ENCODE measurements at regions not wholly inside any gene's neighbourhood (a gene's known extent, or its start where the extent isn't known, plus 50 kb on each side); places are given as distances from the start of the nearest gene placed in this dataset.

DNA sequence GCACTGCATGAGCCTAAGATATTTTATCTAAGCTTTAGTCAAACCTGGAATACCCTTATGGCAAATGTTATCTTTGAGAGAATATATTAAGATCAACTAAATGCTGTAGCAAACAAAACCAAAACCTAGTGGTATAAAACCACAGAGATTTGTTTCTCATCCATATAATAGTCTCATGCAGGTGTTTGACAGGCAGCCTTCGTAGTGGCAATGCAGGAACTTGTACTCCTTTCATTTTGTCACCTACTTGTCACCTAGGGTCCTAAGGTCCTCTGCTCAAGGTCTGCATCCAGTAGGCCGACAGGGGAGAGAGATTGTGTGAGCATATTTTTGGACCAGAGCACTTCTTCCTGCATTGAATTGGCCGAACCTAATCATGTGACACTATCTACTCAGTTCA is 352.6 kb downstream of the GPR37 start:
- Histone ChIP-seq H3K36me3 (ENCODE audit: control insufficient read depth, insufficient read depth, low read length, severe bottlenecking) (no peaks in the 10 kb centered on the region), H3K4me3 (ENCODE audit: low read length) (no peak overlapping the region), H3K27me3 (replicated peaks; ENCODE audit: control insufficient read depth, insufficient read depth, low read length) (no peaks in the 10 kb centered on the region), H3K9me3 (ENCODE audit: control insufficient read depth, low read length) (no peaks in the 10 kb centered on the region), H3K4me1 (ENCODE audit: control insufficient read depth, insufficient read depth, low read length) (no peaks in the 10 kb centered on the region), H3K9ac (ENCODE audit: low read length) (no peak overlapping the region)
- no peak for DNase-seq (ENCODE audit: low read depth)

DNA sequence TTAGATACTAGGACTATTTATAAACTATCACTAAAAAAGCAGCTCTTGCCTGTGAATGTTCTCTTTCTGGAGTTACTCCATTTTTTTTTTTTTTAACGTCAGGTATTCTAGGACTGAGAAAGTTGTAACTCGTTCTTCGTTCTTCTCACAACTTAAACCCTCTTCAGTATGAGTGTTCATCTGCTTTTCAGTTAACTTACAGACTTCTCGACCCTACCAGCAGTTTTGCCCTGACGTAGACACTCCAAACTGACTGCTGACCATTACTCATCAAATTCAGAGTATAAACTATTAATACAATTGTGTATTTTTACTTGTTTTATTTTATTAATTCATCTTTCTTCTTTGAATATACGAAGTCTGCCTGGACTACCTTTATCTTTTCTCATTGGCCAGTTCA is 353.1 kb downstream of the GPR37 start:
- H3K36me3 ChIP-seq (ENCODE audit: control insufficient read depth, insufficient read depth, low read length, severe bottlenecking), result no peaks in the 10 kb centered on the region
- H3K4me3 ChIP-seq (ENCODE audit: low read length), result no peak overlapping the region
- H3K9me3 ChIP-seq (ENCODE audit: control insufficient read depth, low read length), result no peaks in the 10 kb centered on the region
- H3K9ac ChIP-seq (ENCODE audit: low read length), result no peak overlapping the region
- DNase-seq (ENCODE audit: low read depth), result no peak
- no peaks in the 10 kb centered on the region for H3K27me3 ChIP-seq (replicated peaks; ENCODE audit: control insufficient read depth, insufficient read depth, low read length)
- H3K4me1 ChIP-seq (ENCODE audit: control insufficient read depth, insufficient read depth, low read length), result no peaks in the 10 kb centered on the region

DNA sequence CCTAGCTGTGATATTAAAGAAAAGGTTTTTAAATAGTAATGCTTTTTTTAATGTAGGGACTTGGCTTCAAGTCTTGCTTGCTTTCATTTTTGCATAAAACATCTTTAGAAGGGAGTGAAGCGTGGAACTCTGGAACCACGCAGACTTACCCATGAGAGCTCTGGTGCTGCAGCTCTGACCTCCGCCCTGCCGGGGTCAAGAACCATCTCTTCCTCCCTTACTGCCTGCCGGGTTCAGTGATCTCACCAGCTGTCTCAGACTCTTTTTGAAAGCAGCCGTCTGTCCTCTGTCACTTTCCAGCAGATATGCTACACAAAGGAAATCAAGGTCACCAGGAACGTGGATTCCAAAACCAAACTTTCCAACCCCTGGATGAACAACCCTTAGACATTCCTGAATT is 353.8 kb downstream of the GPR37 start:
- Histone ChIP-seq H3K36me3 (ENCODE audit: control insufficient read depth, insufficient read depth, low read length, severe bottlenecking) (no peaks in the 10 kb centered on the region), H3K27me3 (replicated peaks; ENCODE audit: control insufficient read depth, insufficient read depth, low read length) (no peaks in the 10 kb centered on the region), H3K4me3 (ENCODE audit: low read length) (no peak overlapping the region), H3K9ac (ENCODE audit: low read length) (no peak overlapping the region), H3K4me1 (ENCODE audit: control insufficient read depth, insufficient read depth, low read length) (no peaks in the 10 kb centered on the region), H3K9me3 (ENCODE audit: control insufficient read depth, low read length) (no peaks in the 10 kb centered on the region)
- no peak for DNase-seq (ENCODE audit: low read depth)

DNA sequence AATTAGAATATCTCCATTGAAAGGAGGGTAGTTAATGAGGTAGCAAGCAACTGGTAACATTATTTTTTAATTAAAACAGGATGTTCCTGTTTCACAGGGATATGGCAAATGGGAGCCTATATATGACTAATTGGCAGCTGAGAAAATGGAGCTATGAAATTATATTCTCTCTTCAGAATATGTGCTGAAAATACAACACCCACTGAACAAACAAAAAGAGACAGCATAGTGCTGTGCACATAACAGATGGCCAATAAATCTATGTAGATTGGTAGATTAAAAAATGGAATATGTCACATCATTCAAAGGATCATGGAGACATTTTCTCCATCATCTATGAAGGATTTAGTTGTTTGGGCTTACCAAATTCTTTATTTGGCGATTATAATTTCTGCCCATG is 362.0 kb downstream of the GPR37 start:
- Histone ChIP-seq H3K4me3 (ENCODE audit: low read length) (no peak overlapping the region), H3K36me3 (ENCODE audit: control insufficient read depth, insufficient read depth, low read length, severe bottlenecking) (no peaks in the 10 kb centered on the region), H3K9ac (ENCODE audit: low read length) (no peak overlapping the region), H3K4me1 (ENCODE audit: control insufficient read depth, insufficient read depth, low read length) (no peaks in the 10 kb centered on the region), H3K9me3 (ENCODE audit: control insufficient read depth, low read length) (no peaks in the 10 kb centered on the region), H3K27me3 (replicated peaks; ENCODE audit: control insufficient read depth, insufficient read depth, low read length) (no peaks in the 10 kb centered on the region)
- DNase-seq (ENCODE audit: low read depth), result no peak

DNA sequence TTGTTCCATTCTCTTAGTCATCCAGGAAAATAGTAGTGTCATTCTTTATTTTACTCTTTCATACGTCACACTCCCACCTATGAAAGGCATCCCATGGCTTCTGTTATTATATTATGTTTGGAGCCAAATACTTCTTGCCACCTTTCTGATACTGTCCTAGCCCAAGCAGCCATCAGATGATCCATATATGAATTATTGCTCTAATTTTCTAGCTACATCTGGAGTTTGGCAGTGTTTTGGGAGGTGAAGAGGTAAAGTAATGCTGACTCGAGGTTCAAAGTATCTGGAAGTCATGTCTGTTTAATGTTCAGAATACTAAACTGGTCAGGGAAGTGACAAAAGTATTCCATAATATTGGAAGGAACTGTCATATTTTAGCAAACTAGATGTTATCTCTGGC is 362.5 kb downstream of the GPR37 start:
- H3K4me1 ChIP-seq (ENCODE audit: control insufficient read depth, insufficient read depth, low read length), result no peaks in the 10 kb centered on the region
- H3K9me3 ChIP-seq (ENCODE audit: control insufficient read depth, low read length), result no peaks in the 10 kb centered on the region
- DNase-seq (ENCODE audit: low read depth), result no peak
- H3K27me3 ChIP-seq (replicated peaks; ENCODE audit: control insufficient read depth, insufficient read depth, low read length), result no peaks in the 10 kb centered on the region
- H3K4me3 ChIP-seq (ENCODE audit: low read length), result no peak overlapping the region
- no peaks in the 10 kb centered on the region for H3K36me3 ChIP-seq (ENCODE audit: control insufficient read depth, insufficient read depth, low read length, severe bottlenecking)
- H3K9ac ChIP-seq (ENCODE audit: low read length), result no peak overlapping the region

DNA sequence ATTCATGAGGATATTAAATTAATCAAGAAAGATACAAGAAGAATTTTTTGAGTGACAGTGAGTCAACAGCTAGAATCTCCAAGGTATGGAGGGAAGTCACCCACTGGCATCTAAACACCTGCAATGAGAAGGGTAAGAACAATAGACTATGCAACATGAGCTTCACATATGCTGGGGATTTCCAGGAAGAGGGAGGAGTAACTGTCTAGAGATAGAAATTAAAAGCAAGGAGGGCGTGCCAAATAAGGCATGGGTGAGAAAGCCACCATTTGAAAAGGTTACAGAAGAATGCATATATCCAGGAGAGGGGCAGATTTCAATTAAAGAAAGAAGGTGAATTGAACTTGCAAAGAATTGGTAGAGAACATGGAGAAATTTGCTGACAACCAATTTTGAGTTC is 365.7 kb downstream of the GPR37 start:
- peaks cover 3% of the 10 kb centered on the region for H3K9me3 ChIP-seq (ENCODE audit: control insufficient read depth, low read length)
- H3K36me3 ChIP-seq (ENCODE audit: control insufficient read depth, insufficient read depth, low read length, severe bottlenecking), result no peaks in the 10 kb centered on the region
- H3K4me3 ChIP-seq (ENCODE audit: low read length), result no peak overlapping the region
- no peak for DNase-seq (ENCODE audit: low read depth)
- H3K4me1 ChIP-seq (ENCODE audit: control insufficient read depth, insufficient read depth, low read length), result no peaks in the 10 kb centered on the region
- H3K27me3 ChIP-seq (replicated peaks; ENCODE audit: control insufficient read depth, insufficient read depth, low read length), result no peaks in the 10 kb centered on the region
- no peak overlapping the region for H3K9ac ChIP-seq (ENCODE audit: low read length)

DNA sequence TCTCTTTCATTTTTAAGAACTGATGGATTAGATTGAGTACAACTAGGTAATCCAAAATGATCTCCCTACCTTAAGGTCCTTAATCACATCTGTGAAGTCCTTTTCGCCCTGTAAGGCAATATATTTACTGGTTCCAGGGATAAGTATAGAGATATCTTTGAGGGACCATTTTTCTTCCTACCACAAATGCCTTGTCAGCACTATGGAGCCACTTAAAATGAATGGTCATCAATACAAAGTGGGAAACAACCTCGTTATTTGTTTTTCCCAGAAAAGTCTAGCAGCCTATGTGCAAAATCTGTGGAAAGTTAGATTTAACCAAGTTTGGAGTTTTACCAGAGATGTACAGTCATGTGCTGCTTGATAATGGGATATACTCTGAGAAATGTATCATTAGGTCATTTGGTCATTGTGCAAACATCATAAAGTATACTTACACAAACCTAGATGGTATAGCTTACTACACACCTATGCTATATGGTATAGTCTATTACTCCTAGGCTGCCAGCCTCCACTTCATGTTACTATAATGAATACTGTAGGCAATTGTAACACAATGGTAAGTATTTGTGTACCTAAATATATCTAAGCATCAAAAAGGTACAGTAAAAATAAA is 366.2 kb upstream of the TMEM229A start:
- DNase-seq (ENCODE audit: low read depth), result no peak

DNA sequence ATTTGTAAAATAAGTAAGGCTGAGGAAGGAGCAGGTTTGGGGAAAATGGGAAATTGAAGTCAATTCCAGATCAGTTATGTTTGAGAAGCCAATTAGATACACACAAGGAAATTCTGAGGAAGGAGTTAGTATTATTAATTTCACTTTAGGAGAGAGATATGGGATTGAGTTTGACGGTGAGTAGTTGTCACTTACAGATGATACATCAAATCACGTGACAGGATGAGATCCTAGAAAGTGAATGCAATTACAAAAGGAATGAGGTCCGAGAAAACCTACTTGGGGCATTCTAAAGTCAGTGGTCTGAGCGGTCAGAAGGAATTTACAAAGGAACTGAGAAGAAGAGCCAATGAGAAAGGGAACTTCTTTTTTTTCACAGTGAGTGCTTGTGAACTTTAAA is 364.3 kb upstream of the TMEM229A start:
- Histone ChIP-seq H3K4me1 (ENCODE audit: control insufficient read depth, insufficient read depth, low read length) (no peaks in the 10 kb centered on the region), H3K9ac (ENCODE audit: low read length) (no peak overlapping the region), H3K4me3 (ENCODE audit: low read length) (no peak overlapping the region), H3K27me3 (replicated peaks; ENCODE audit: control insufficient read depth, insufficient read depth, low read length) (no peaks in the 10 kb centered on the region), H3K9me3 (ENCODE audit: control insufficient read depth, low read length) (peaks cover 3% of the 10 kb centered on the region), H3K36me3 (ENCODE audit: control insufficient read depth, insufficient read depth, low read length, severe bottlenecking) (no peaks in the 10 kb centered on the region)
- no peak for DNase-seq (ENCODE audit: low read depth)

More for the DNA sequence above, 366.2 kb upstream of the TMEM229A start:
- no peak overlapping the region for H3K9ac ChIP-seq (ENCODE audit: low read length)
- no peaks in the 10 kb centered on the region for H3K4me1 ChIP-seq (ENCODE audit: control insufficient read depth, insufficient read depth, low read length)
- no peaks in the 10 kb centered on the region for H3K36me3 ChIP-seq (ENCODE audit: control insufficient read depth, insufficient read depth, low read length, severe bottlenecking)
- H3K9me3 ChIP-seq (ENCODE audit: control insufficient read depth, low read length), result peaks cover 3% of the 10 kb centered on the region
- no peaks in the 10 kb centered on the region for H3K27me3 ChIP-seq (replicated peaks; ENCODE audit: control insufficient read depth, insufficient read depth, low read length)
- H3K4me3 ChIP-seq (ENCODE audit: low read length), result no peak overlapping the region

DNA sequence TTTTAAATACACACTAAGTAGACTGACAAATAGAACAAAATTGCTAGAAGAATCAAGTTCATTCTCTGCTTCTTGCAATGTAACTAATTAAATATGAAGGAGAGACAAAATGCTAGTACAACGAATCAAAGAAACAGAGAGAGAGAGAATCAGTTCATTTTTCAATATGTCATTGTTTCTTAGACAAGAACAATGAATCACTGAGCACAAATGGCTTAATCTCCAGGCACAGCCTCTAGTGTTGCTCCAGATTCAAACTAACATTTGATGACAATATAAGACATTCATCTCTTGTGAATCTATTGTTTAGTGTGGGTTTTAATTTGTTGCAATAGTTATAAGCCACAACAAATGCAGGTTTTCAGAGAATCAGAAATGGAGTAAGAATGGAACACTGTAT is 357.4 kb upstream of the TMEM229A start:
- no peaks in the 10 kb centered on the region for H3K9me3 ChIP-seq (ENCODE audit: control insufficient read depth, low read length)
- H3K9ac ChIP-seq (ENCODE audit: low read length), result no peak overlapping the region
- no peak for DNase-seq (ENCODE audit: low read depth)
- H3K4me3 ChIP-seq (ENCODE audit: low read length), result no peak overlapping the region
- no peaks in the 10 kb centered on the region for H3K36me3 ChIP-seq (ENCODE audit: control insufficient read depth, insufficient read depth, low read length, severe bottlenecking)
- H3K4me1 ChIP-seq (ENCODE audit: control insufficient read depth, insufficient read depth, low read length), result no peaks in the 10 kb centered on the region
- no peaks in the 10 kb centered on the region for H3K27me3 ChIP-seq (replicated peaks; ENCODE audit: control insufficient read depth, insufficient read depth, low read length)

DNA sequence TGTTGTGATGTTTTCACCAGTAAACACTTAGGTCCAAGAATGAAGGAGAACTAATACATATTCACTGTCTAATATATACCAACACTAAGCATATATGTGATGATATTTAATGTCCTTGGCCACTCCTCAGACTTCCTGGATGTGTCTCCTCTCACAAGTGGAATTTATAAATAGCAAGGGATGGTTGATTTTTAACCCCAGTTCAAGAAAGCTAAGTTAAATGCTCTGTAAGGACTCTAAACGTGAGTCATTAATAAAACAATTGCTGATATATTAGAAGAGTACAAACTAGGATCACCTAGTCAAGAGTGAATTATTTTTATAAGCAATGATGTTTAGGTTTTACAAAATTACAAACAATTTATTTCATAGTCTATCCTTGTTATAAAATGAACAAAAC is 355.9 kb upstream of the TMEM229A start:
- Histone ChIP-seq H3K27me3 (replicated peaks; ENCODE audit: control insufficient read depth, insufficient read depth, low read length) (no peaks in the 10 kb centered on the region), H3K4me1 (ENCODE audit: control insufficient read depth, insufficient read depth, low read length) (no peaks in the 10 kb centered on the region), H3K4me3 (ENCODE audit: low read length) (no peak overlapping the region), H3K9ac (ENCODE audit: low read length) (no peak overlapping the region), H3K9me3 (ENCODE audit: control insufficient read depth, low read length) (no peaks in the 10 kb centered on the region), H3K36me3 (ENCODE audit: control insufficient read depth, insufficient read depth, low read length, severe bottlenecking) (no peaks in the 10 kb centered on the region)
- no peak for DNase-seq (ENCODE audit: low read depth)

DNA sequence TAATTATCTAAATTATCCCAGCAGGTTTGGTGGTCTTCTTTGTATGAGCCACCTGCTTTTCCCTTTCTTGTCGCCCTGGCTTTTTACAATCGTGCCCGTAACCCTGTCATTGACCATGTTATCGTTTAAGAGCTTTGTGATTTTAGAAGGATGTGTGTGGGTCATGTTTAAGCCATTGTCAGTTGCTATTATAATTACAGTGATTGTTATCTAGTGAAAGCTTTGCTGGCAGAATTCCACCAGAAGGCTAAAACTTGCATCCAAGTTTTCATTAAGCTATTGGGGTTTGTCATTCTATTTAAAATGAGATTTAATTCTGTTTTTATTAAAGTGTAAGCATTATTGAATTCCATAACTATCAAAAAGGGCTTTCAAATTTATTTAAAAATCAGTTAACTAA is 354.2 kb upstream of the TMEM229A start:
- Histone ChIP-seq H3K9ac (ENCODE audit: low read length) (no peak overlapping the region), H3K4me3 (ENCODE audit: low read length) (no peak overlapping the region), H3K36me3 (ENCODE audit: control insufficient read depth, insufficient read depth, low read length, severe bottlenecking) (no peaks in the 10 kb centered on the region), H3K9me3 (ENCODE audit: control insufficient read depth, low read length) (no peaks in the 10 kb centered on the region), H3K4me1 (ENCODE audit: control insufficient read depth, insufficient read depth, low read length) (no peaks in the 10 kb centered on the region), H3K27me3 (replicated peaks; ENCODE audit: control insufficient read depth, insufficient read depth, low read length) (no peaks in the 10 kb centered on the region)
- no peak for DNase-seq (ENCODE audit: low read depth)

DNA sequence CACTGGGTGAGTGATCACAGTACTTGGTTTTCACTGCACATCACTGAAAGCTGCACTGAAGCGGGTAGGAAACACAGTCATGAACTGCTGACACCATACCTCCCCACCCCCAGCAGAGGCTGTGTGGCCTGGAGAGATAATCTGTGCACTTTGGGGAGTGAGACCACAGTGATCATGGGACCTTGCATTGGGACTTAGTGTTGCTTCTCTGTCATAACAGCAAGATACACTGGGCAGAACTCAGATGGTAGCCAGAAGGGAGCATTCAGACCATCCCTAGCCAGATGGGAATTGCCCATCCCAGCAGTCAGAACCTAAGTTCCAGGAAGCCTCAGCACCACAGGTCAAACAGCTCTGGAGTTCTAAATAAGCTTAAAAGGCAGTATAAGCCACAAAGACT is 346.4 kb upstream of the TMEM229A start:
- H3K9me3 ChIP-seq (ENCODE audit: control insufficient read depth, low read length), result no peaks in the 10 kb centered on the region
- H3K36me3 ChIP-seq (ENCODE audit: control insufficient read depth, insufficient read depth, low read length, severe bottlenecking), result no peaks in the 10 kb centered on the region
- H3K9ac ChIP-seq (ENCODE audit: low read length), result no peak overlapping the region
- H3K4me3 ChIP-seq (ENCODE audit: low read length), result no peak overlapping the region
- H3K27me3 ChIP-seq (replicated peaks; ENCODE audit: control insufficient read depth, insufficient read depth, low read length), result no peaks in the 10 kb centered on the region
- DNase-seq (ENCODE audit: low read depth), result no peak
- H3K4me1 ChIP-seq (ENCODE audit: control insufficient read depth, insufficient read depth, low read length), result no peaks in the 10 kb centered on the region
